ENCODE measurements at regions not wholly inside any gene's neighbourhood (a gene's known extent, or its start where the extent isn't known, plus 50 kb on each side); places are given as distances from the start of the nearest gene placed in this dataset.
"Not testable (repeated sequence)": the region's sequence is repeated elsewhere in the genome, so short reads cannot be mapped to it uniquely, and the experiment has no call there.

- Histone ChIP-seq H4K20me1 (ENCODE audit: insufficient read depth, low read depth, low read length) (no peaks in the 10 kb centered on the region), H3K79me2 (ENCODE audit: low read length) (no peaks in the 10 kb centered on the region), H3K27ac (ENCODE audit: low read length) (no peak overlapping the region)
These were observed 102.9 kb upstream of the TCF21 start for GRCh38 chr6:133786016-133786415.

GRCh38 chr6:133787122-133787521 lies 101.8 kb upstream of the TCF21 start:
- Histone ChIP-seq H3K9me2 (replicated peaks; ENCODE audit: insufficient read depth, low read length) (no peaks in the 10 kb centered on the region), H3K36me3 (ENCODE audit: insufficient read depth, low read length) (no peaks in the 10 kb centered on the region), H3K4me2 (ENCODE audit: low read depth, low read length, poor library complexity, severe bottlenecking) (no peak overlapping the region), H3K4me3 (ENCODE audit: low read length) (no peak overlapping the region), H3K27me3 (ENCODE audit: low read length) (no peaks in the 10 kb centered on the region), H2AFZ (ENCODE audit: low read length) (no peak overlapping the region), H3K4me1 (ENCODE audit: low read length) (no peaks in the 10 kb centered on the region), H4K20me1 (ENCODE audit: insufficient read depth, low read depth, low read length) (no peaks in the 10 kb centered on the region), H3K79me2 (ENCODE audit: low read length) (no peaks in the 10 kb centered on the region), H3K27ac (ENCODE audit: low read length) (no peak overlapping the region), H3K9ac (ENCODE audit: low read length) (no peak overlapping the region), H3K9me3 (ENCODE audit: low read length) (no peaks in the 10 kb centered on the region)
- DNase-seq, result no peak

More at GRCh38 chr6:133786016-133786415, 102.9 kb upstream of the TCF21 start:
- DNase-seq, result no peak
- no peaks in the 10 kb centered on the region for H3K36me3 ChIP-seq (ENCODE audit: insufficient read depth, low read length)
- no peak overlapping the region for H3K9ac ChIP-seq (ENCODE audit: low read length)
- no peaks in the 10 kb centered on the region for H3K4me1 ChIP-seq (ENCODE audit: low read length)
- H3K9me2 ChIP-seq (replicated peaks; ENCODE audit: insufficient read depth, low read length), result no peaks in the 10 kb centered on the region
- H2AFZ ChIP-seq (ENCODE audit: low read length), result no peak overlapping the region
- H3K4me2 ChIP-seq (ENCODE audit: low read depth, low read length, poor library complexity, severe bottlenecking), result no peak overlapping the region
- H3K27me3 ChIP-seq (ENCODE audit: low read length), result no peaks in the 10 kb centered on the region
- no peak overlapping the region for H3K4me3 ChIP-seq (ENCODE audit: low read length)
- H3K9me3 ChIP-seq (ENCODE audit: low read length), result no peaks in the 10 kb centered on the region

- Histone ChIP-seq H2AFZ (ENCODE audit: low read length) (no peak overlapping the region), H3K27ac (ENCODE audit: low read length) (no peak overlapping the region), H3K27me3 (ENCODE audit: low read length) (0 out of 2 replicates have a peak, but pooled peaks cover under 1% of the 10 kb centered on the region)
These were observed 100.9 kb upstream of the TCF21 start for GRCh38 chr6:133787859-133788505.

GRCh38 chr6:133788556-133788955 lies 100.4 kb upstream of the TCF21 start:
- H4K20me1 ChIP-seq (ENCODE audit: insufficient read depth, low read depth, low read length), result no peaks in the 10 kb centered on the region
- 0 out of 2 replicates have a peak, but pooled peaks cover 4% of the 10 kb centered on the region for H3K27me3 ChIP-seq (ENCODE audit: low read length)
- no peaks in the 10 kb centered on the region for H3K36me3 ChIP-seq (ENCODE audit: insufficient read depth, low read length)
- H3K4me1 ChIP-seq (ENCODE audit: low read length), result no peaks in the 10 kb centered on the region
- no peak overlapping the region for H3K9ac ChIP-seq (ENCODE audit: low read length)
- H3K9me3 ChIP-seq (ENCODE audit: low read length), result no peaks in the 10 kb centered on the region
- H2AFZ ChIP-seq (ENCODE audit: low read length), result no peak overlapping the region
- H3K4me3 ChIP-seq (ENCODE audit: low read length), result no peak overlapping the region
- H3K4me2 ChIP-seq (ENCODE audit: low read depth, low read length, poor library complexity, severe bottlenecking), result no peak overlapping the region
- no peaks in the 10 kb centered on the region for H3K9me2 ChIP-seq (replicated peaks; ENCODE audit: insufficient read depth, low read length)
- no peak for DNase-seq
- no peak overlapping the region for H3K27ac ChIP-seq (ENCODE audit: low read length)
- H3K79me2 ChIP-seq (ENCODE audit: low read length), result no peaks in the 10 kb centered on the region

More at GRCh38 chr6:133787859-133788505, 100.9 kb upstream of the TCF21 start:
- DNase-seq, result no peak
- H3K9me3 ChIP-seq (ENCODE audit: low read length), result no peaks in the 10 kb centered on the region
- no peaks in the 10 kb centered on the region for H3K4me1 ChIP-seq (ENCODE audit: low read length)
- no peak overlapping the region for H3K4me2 ChIP-seq (ENCODE audit: low read depth, low read length, poor library complexity, severe bottlenecking)
- H3K79me2 ChIP-seq (ENCODE audit: low read length), result no peaks in the 10 kb centered on the region
- no peaks in the 10 kb centered on the region for H4K20me1 ChIP-seq (ENCODE audit: insufficient read depth, low read depth, low read length)
- H3K4me3 ChIP-seq (ENCODE audit: low read length), result no peak overlapping the region
- H3K9me2 ChIP-seq (replicated peaks; ENCODE audit: insufficient read depth, low read length), result no peaks in the 10 kb centered on the region
- H3K36me3 ChIP-seq (ENCODE audit: insufficient read depth, low read length), result no peaks in the 10 kb centered on the region
- no peak overlapping the region for H3K9ac ChIP-seq (ENCODE audit: low read length)

GRCh38 chr6:133789449-133789848 lies 99.5 kb upstream of the TCF21 start:
- H3K27me3 ChIP-seq (ENCODE audit: low read length); H3K36me3 ChIP-seq (ENCODE audit: insufficient read depth, low read length); H3K4me1 ChIP-seq (ENCODE audit: low read length); H3K4me2 ChIP-seq (ENCODE audit: low read depth, low read length, poor library complexity, severe bottlenecking); H2AFZ ChIP-seq (ENCODE audit: low read length); H3K79me2 ChIP-seq (ENCODE audit: low read length); H3K9me2 ChIP-seq (replicated peaks; ENCODE audit: insufficient read depth, low read length); H3K9ac ChIP-seq (ENCODE audit: low read length); H3K9me3 ChIP-seq (ENCODE audit: low read length); H3K4me3 ChIP-seq (ENCODE audit: low read length); H3K27ac ChIP-seq (ENCODE audit: low read length); DNase-seq; H4K20me1 ChIP-seq (ENCODE audit: insufficient read depth, low read depth, low read length): not testable (repeated sequence)

- H4K20me1 ChIP-seq (ENCODE audit: insufficient read depth, low read depth, low read length); H3K4me2 ChIP-seq (ENCODE audit: low read depth, low read length, poor library complexity, severe bottlenecking); DNase-seq; H3K9me2 ChIP-seq (replicated peaks; ENCODE audit: insufficient read depth, low read length); H3K9me3 ChIP-seq (ENCODE audit: low read length); H3K27ac ChIP-seq (ENCODE audit: low read length); H3K4me3 ChIP-seq (ENCODE audit: low read length); H3K36me3 ChIP-seq (ENCODE audit: insufficient read depth, low read length); H3K4me1 ChIP-seq (ENCODE audit: low read length); H3K9ac ChIP-seq (ENCODE audit: low read length); H3K27me3 ChIP-seq (ENCODE audit: low read length); H2AFZ ChIP-seq (ENCODE audit: low read length); H3K79me2 ChIP-seq (ENCODE audit: low read length): not testable (repeated sequence)
These were observed 98.2 kb upstream of the TCF21 start for GRCh38 chr6:133790756-133791155.

GRCh38 chr6:133795051-133795450 lies 93.9 kb upstream of the TCF21 start:
- DNase-seq; H3K79me2 ChIP-seq (ENCODE audit: low read length); H3K27me3 ChIP-seq (ENCODE audit: low read length); H2AFZ ChIP-seq (ENCODE audit: low read length); H3K4me2 ChIP-seq (ENCODE audit: low read depth, low read length, poor library complexity, severe bottlenecking); H3K9me3 ChIP-seq (ENCODE audit: low read length); H3K27ac ChIP-seq (ENCODE audit: low read length); H3K4me1 ChIP-seq (ENCODE audit: low read length); H3K4me3 ChIP-seq (ENCODE audit: low read length); H3K9me2 ChIP-seq (replicated peaks; ENCODE audit: insufficient read depth, low read length); H3K9ac ChIP-seq (ENCODE audit: low read length); H3K36me3 ChIP-seq (ENCODE audit: insufficient read depth, low read length); H4K20me1 ChIP-seq (ENCODE audit: insufficient read depth, low read depth, low read length): not testable (repeated sequence)

GRCh38 chr6:133796235-133796634 lies 92.7 kb upstream of the TCF21 start:
- no peaks in the 10 kb centered on the region for H3K36me3 ChIP-seq (ENCODE audit: insufficient read depth, low read length)
- no peak overlapping the region for H3K27ac ChIP-seq (ENCODE audit: low read length)
- no peaks in the 10 kb centered on the region for H3K79me2 ChIP-seq (ENCODE audit: low read length)
- H3K9me2 ChIP-seq (replicated peaks; ENCODE audit: insufficient read depth, low read length), result no peaks in the 10 kb centered on the region
- H3K4me2 ChIP-seq (ENCODE audit: low read depth, low read length, poor library complexity, severe bottlenecking), result no peak overlapping the region
- 0 out of 2 replicates have a peak, but pooled peaks cover 4% of the 10 kb centered on the region for H3K27me3 ChIP-seq (ENCODE audit: low read length)
- no peak for DNase-seq
- H4K20me1 ChIP-seq (ENCODE audit: insufficient read depth, low read depth, low read length), result no peaks in the 10 kb centered on the region
- H2AFZ ChIP-seq (ENCODE audit: low read length), result no peak overlapping the region
- no peaks in the 10 kb centered on the region for H3K4me1 ChIP-seq (ENCODE audit: low read length)
- H3K9me3 ChIP-seq (ENCODE audit: low read length), result no peaks in the 10 kb centered on the region
- no peak overlapping the region for H3K9ac ChIP-seq (ENCODE audit: low read length)
- no peak overlapping the region for H3K4me3 ChIP-seq (ENCODE audit: low read length)

Data from Karpas-422 (cell line).